HepG2 (cell line): ENCODE measurements at regions not wholly inside any gene's neighbourhood (a gene's known extent, or its start where the extent isn't known, plus 50 kb on each side); places are given as distances from the start of the nearest gene placed in this dataset.

ENCODE experiments used
- CHCHD3 ChIP-seq: sonication (generic); formaldehyde crosslinking; IDR thresholded peaks from 2 replicates; pipeline ENCODE4 v1.8.0; 2022; ENCODE audit warnings: mild to moderate bottlenecking, missing genetic modification reagents, moderate library complexity
- HNF4G ChIP-seq, 2 experiments: sonication (generic) in 1 of 2; formaldehyde crosslinking in 1 of 2; IDR thresholded peaks; 2 replicates each; pipeline versions ENCODE4 v1.4.0 to v1.6.1; 2011 to 2020; ENCODE audit warnings: borderline replicate concordance in 2 of 2, low read depth in 2 of 2, mild to moderate bottlenecking in 2 of 2, low read length in 1 of 2, missing genetic modification reagents in 1 of 2, moderate library complexity in 1 of 2
- PAF1 ChIP-seq: IDR thresholded peaks from 2 replicates; pipeline ENCODE4 v1.6.1; 2016; ENCODE audit warnings: missing genetic modification reagents, missing compliant biosample characterization
- PAX8 ChIP-seq: sonication (generic); formaldehyde crosslinking; IDR thresholded peaks from 2 replicates; pipeline ENCODE4 v1.8.0; 2022; ENCODE audit warnings: mild to moderate bottlenecking, missing genetic modification reagents, borderline replicate concordance
- SKI ChIP-seq: fragments of 450-650 bp; IDR thresholded peaks from one replicate; pipeline ENCODE4 v1.6.1; 2018; ENCODE audit warnings: mild to moderate bottlenecking; ENCODE audit not compliant: partially characterized antibody
- TEAD2 ChIP-seq: sonication (generic); formaldehyde crosslinking; IDR thresholded peaks from 2 replicates; pipeline ENCODE4 v1.9.0; 2021; ENCODE audit warnings: missing genetic modification reagents
- ZBTB21 ChIP-seq: sonication (generic); formaldehyde crosslinking; IDR thresholded peaks from 2 replicates; pipeline ENCODE4 v1.4.0; 2020; ENCODE audit warnings: missing genetic modification reagents
- ZNF510 ChIP-seq: sonication (generic); formaldehyde crosslinking; IDR thresholded peaks from 2 replicates; pipeline ENCODE4 v1.4.0; 2020; ENCODE audit warnings: low read depth, mild to moderate bottlenecking, missing genetic modification reagents
- ZNF7 ChIP-seq: IDR thresholded peaks from 2 replicates; pipeline ENCODE4 v1.6.1; 2016; ENCODE audit warnings: missing biosample characterization, missing genetic modification reagents
- ZNF713 ChIP-seq: sonication (generic); formaldehyde crosslinking; IDR thresholded peaks from 2 replicates; pipeline ENCODE4 v1.4.0; 2020; ENCODE audit warnings: mild to moderate bottlenecking, missing genetic modification reagents
- ZNF724P ChIP-seq: sonication (generic); formaldehyde crosslinking; IDR thresholded peaks from 2 replicates; pipeline ENCODE4 v1.8.0; 2022; ENCODE audit warnings: missing genetic modification reagents, borderline replicate concordance
- ZNF788 ChIP-seq: sonication (generic); formaldehyde crosslinking; IDR thresholded peaks from 2 replicates; pipeline ENCODE4 v1.5.0; 2020; ENCODE audit warnings: mild to moderate bottlenecking, missing genetic modification reagents, borderline replicate concordance
- TF ChIP-seq, protein P1 (sequence below): IDR thresholded peaks from 2 replicates; pipeline ENCODE4 v1.6.1; 2016; ENCODE audit warnings: mild to moderate bottlenecking
- TF ChIP-seq, protein P2 (sequence below): sonication (generic); formaldehyde crosslinking; IDR thresholded peaks from 2 replicates; pipeline ENCODE4 v1.8.0; 2022; ENCODE audit warnings: low read depth, missing genetic modification reagents
- TF ChIP-seq, protein P3 (sequence below): sonication (generic); formaldehyde crosslinking; IDR thresholded peaks from 2 replicates; pipeline ENCODE4 v1.5.1; 2020; ENCODE audit warnings: mild to moderate bottlenecking, missing genetic modification reagents, moderate library complexity
- TF ChIP-seq, protein P4 (sequence below): sonication (generic); formaldehyde crosslinking; conservative IDR thresholded peaks from 2 replicates; pipeline ENCODE4 v1.4.0; 2020; ENCODE audit warnings: mild to moderate bottlenecking, missing genetic modification reagents, moderate library complexity
- TF ChIP-seq, protein P5 (sequence below): sonication (generic); formaldehyde crosslinking; IDR thresholded peaks from 2 replicates; pipeline ENCODE4 v1.4.0; 2020; ENCODE audit warnings: missing genetic modification reagents, borderline replicate concordance

DNA sequence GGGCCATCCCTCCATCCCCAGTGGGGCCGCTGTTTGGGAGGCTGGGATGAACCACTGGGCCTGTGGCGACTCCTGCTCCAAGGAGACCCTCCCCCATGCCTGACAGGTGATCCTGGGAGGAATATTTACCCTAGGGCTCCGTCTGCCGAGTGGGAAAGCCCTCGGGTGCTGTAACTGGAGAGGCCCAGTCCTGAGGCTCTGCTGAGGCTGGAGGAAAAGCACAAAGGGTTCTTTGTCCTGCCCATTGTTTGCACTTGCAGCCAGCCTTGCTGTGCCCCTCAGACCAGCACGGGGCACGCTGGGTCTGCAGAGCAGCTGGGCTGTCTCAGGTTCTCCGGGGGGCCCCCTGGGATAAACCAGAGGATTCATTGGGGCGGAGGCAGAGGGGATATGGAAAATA, 321.1 kb downstream of the MN1 start (continued):
- TF ChIP-seq, protein P1, sequence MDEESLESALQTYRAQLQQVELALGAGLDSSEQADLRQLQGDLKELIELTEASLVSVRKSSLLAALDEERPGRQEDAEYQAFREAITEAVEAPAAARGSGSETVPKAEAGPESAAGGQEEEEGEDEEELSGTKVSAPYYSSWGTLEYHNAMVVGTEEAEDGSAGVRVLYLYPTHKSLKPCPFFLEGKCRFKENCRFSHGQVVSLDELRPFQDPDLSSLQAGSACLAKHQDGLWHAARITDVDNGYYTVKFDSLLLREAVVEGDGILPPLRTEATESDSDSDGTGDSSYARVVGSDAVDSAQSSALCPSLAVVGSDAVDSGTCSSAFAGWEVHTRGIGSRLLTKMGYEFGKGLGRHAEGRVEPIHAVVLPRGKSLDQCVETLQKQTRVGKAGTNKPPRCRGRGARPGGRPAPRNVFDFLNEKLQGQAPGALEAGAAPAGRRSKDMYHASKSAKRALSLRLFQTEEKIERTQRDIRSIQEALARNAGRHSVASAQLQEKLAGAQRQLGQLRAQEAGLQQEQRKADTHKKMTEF (CRISPR knock-in tag), result no peak
- TF ChIP-seq ZNF713 (CRISPR knock-in tag) (no peak), ZBTB21 (CRISPR knock-in tag) (no peak), HNF4G (IDR thresholded peaks at IDR 0.05; ENCODE audit: borderline replicate concordance, low read depth, low read length) (no peak), HNF4G (CRISPR knock-in tag; IDR thresholded peaks at IDR 0.05; ENCODE audit: borderline replicate concordance, low read depth) (no peak), TEAD2 (no peak), ZNF788 (CRISPR knock-in tag) (no peak), PAX8 (CRISPR knock-in tag) (no peak), CHCHD3 (CRISPR knock-in tag) (no peak), ZNF724P (CRISPR knock-in tag) (no peak), ZNF510 (no peak), ZNF7 (CRISPR knock-in tag) (no peak), PAF1 (CRISPR knock-in tag) (no peak), SKI (no peak)
- TF ChIP-seq, protein P2, sequence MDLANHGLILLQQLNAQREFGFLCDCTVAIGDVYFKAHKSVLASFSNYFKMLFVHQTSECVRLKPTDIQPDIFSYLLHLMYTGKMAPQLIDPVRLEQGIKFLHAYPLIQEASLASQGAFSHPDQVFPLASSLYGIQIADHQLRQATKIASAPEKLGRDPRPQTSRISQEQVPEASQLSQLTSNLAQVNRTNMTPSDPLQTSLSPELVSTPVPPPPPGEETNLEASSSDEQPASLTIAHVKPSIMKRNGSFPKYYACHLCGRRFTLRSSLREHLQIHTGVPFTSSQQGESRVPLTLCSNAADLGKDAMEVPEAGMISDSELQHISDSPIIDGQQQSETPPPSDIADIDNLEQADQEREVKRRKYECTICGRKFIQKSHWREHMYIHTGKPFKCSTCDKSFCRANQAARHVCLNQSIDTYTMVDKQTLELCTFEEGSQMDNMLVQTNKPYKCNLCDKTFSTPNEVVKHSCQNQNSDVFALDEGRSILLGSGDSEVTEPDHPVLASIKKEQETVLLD (CRISPR knock-in tag), result no peak
- TF ChIP-seq, protein P3, sequence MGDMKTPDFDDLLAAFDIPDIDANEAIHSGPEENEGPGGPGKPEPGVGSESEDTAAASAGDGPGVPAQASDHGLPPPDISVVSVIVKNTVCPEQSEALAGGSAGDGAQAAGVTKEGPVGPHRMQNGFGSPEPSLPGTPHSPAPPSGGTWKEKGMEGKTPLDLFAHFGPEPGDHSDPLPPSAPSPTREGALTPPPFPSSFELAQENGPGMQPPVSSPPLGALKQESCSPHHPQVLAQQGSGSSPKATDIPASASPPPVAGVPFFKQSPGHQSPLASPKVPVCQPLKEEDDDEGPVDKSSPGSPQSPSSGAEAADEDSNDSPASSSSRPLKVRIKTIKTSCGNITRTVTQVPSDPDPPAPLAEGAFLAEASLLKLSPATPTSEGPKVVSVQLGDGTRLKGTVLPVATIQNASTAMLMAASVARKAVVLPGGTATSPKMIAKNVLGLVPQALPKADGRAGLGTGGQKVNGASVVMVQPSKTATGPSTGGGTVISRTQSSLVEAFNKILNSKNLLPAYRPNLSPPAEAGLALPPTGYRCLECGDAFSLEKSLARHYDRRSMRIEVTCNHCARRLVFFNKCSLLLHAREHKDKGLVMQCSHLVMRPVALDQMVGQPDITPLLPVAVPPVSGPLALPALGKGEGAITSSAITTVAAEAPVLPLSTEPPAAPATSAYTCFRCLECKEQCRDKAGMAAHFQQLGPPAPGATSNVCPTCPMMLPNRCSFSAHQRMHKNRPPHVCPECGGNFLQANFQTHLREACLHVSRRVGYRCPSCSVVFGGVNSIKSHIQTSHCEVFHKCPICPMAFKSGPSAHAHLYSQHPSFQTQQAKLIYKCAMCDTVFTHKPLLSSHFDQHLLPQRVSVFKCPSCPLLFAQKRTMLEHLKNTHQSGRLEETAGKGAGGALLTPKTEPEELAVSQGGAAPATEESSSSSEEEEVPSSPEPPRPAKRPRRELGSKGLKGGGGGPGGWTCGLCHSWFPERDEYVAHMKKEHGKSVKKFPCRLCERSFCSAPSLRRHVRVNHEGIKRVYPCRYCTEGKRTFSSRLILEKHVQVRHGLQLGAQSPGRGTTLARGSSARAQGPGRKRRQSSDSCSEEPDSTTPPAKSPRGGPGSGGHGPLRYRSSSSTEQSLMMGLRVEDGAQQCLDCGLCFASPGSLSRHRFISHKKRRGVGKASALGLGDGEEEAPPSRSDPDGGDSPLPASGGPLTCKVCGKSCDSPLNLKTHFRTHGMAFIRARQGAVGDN (CRISPR knock-in tag), result peak; percentile 47; the same call in 1 of the 2 replicates
- TF ChIP-seq, protein P4, sequence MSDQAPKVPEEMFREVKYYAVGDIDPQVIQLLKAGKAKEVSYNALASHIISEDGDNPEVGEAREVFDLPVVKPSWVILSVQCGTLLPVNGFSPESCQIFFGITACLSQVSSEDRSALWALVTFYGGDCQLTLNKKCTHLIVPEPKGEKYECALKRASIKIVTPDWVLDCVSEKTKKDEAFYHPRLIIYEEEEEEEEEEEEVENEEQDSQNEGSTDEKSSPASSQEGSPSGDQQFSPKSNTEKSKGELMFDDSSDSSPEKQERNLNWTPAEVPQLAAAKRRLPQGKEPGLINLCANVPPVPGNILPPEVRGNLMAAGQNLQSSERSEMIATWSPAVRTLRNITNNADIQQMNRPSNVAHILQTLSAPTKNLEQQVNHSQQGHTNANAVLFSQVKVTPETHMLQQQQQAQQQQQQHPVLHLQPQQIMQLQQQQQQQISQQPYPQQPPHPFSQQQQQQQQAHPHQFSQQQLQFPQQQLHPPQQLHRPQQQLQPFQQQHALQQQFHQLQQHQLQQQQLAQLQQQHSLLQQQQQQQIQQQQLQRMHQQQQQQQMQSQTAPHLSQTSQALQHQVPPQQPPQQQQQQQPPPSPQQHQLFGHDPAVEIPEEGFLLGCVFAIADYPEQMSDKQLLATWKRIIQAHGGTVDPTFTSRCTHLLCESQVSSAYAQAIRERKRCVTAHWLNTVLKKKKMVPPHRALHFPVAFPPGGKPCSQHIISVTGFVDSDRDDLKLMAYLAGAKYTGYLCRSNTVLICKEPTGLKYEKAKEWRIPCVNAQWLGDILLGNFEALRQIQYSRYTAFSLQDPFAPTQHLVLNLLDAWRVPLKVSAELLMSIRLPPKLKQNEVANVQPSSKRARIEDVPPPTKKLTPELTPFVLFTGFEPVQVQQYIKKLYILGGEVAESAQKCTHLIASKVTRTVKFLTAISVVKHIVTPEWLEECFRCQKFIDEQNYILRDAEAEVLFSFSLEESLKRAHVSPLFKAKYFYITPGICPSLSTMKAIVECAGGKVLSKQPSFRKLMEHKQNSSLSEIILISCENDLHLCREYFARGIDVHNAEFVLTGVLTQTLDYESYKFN (CRISPR knock-in tag), result peak; percentile 63
- TF ChIP-seq, protein P5, sequence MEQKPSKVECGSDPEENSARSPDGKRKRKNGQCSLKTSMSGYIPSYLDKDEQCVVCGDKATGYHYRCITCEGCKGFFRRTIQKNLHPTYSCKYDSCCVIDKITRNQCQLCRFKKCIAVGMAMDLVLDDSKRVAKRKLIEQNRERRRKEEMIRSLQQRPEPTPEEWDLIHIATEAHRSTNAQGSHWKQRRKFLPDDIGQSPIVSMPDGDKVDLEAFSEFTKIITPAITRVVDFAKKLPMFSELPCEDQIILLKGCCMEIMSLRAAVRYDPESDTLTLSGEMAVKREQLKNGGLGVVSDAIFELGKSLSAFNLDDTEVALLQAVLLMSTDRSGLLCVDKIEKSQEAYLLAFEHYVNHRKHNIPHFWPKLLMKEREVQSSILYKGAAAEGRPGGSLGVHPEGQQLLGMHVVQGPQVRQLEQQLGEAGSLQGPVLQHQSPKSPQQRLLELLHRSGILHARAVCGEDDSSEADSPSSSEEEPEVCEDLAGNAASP, result peak; percentile 38; the same call in 1 of the 2 replicates
